ENCODE measurements at regions not wholly inside any gene's neighbourhood (a gene's known extent, or its start where the extent isn't known, plus 50 kb on each side); places are given as distances from the start of the nearest gene placed in this dataset.

GRCh38 chrX:13888284-13888683 is 71.4 kb upstream of the GPM6B start:
- no peak for DNase-seq (ENCODE audit: low spot score)
- no peaks in the 10 kb centered on the region for H3K4me1 ChIP-seq
- no peaks in the 10 kb centered on the region for H3K36me3 ChIP-seq
- no peaks in the 10 kb centered on the region for H3K27me3 ChIP-seq
- H3K4me3 ChIP-seq, result no peak overlapping the region
- H3K27ac ChIP-seq, result no peak overlapping the region
- H3K9me3 ChIP-seq, result no peaks in the 10 kb centered on the region
- TF ChIP-seq CTCF (IDR thresholded peaks at IDR 0.05), result no peak

- H3K9me3 ChIP-seq, result no peaks in the 10 kb centered on the region
- no peak overlapping the region for H3K4me3 ChIP-seq
- no peaks in the 10 kb centered on the region for H3K36me3 ChIP-seq
- H3K4me1 ChIP-seq, result no peaks in the 10 kb centered on the region
- DNase-seq (ENCODE audit: low spot score), result no peak
- no peaks in the 10 kb centered on the region for H3K27me3 ChIP-seq
- no peak overlapping the region for H3K27ac ChIP-seq
- no peak for TF ChIP-seq CTCF (IDR thresholded peaks at IDR 0.05)
These were observed 68.7 kb upstream of the GPM6B start for GRCh38 chrX:13885591-13885990.

- H3K4me3 ChIP-seq, result no peak overlapping the region
- H3K9me3 ChIP-seq, result no peaks in the 10 kb centered on the region
- no peaks in the 10 kb centered on the region for H3K27me3 ChIP-seq
- H3K27ac ChIP-seq, result no peak overlapping the region
- no peaks in the 10 kb centered on the region for H3K36me3 ChIP-seq
- no peaks in the 10 kb centered on the region for H3K4me1 ChIP-seq
- TF ChIP-seq CTCF (IDR thresholded peaks at IDR 0.05), result no peak
- no peak for DNase-seq (ENCODE audit: low spot score)
These were observed 59.8 kb upstream of the GPM6B start for GRCh38 chrX:13876652-13877051.

GRCh38 chrX:13875572-13875971 is 58.7 kb upstream of the GPM6B start:
- TF ChIP-seq CTCF (IDR thresholded peaks at IDR 0.05), result no peak
- no peaks in the 10 kb centered on the region for H3K4me1 ChIP-seq
- H3K9me3 ChIP-seq, result no peaks in the 10 kb centered on the region
- DNase-seq (ENCODE audit: low spot score), result no peak
- no peaks in the 10 kb centered on the region for H3K36me3 ChIP-seq
- no peak overlapping the region for H3K27ac ChIP-seq
- no peaks in the 10 kb centered on the region for H3K27me3 ChIP-seq
- H3K4me3 ChIP-seq, result no peak overlapping the region

- Histone ChIP-seq H3K9me3 (no peaks in the 10 kb centered on the region), H3K4me1 (no peaks in the 10 kb centered on the region), H3K27ac (no peak overlapping the region), H3K4me3 (no peak overlapping the region), H3K27me3 (no peaks in the 10 kb centered on the region), H3K36me3 (no peaks in the 10 kb centered on the region)
- DNase-seq (ENCODE audit: low spot score), result no peak
- no peak for TF ChIP-seq CTCF (IDR thresholded peaks at IDR 0.05)
These were observed 51.7 kb upstream of the GPM6B start for GRCh38 chrX:13868591-13868990.

Data from right atrium auricular region (tissue), 2 donors.